ENCODE measurements at regions not wholly inside any gene's neighbourhood (a gene's known extent, or its start where the extent isn't known, plus 50 kb on each side); places are given as distances from the start of the nearest gene placed in this dataset.

DNA sequence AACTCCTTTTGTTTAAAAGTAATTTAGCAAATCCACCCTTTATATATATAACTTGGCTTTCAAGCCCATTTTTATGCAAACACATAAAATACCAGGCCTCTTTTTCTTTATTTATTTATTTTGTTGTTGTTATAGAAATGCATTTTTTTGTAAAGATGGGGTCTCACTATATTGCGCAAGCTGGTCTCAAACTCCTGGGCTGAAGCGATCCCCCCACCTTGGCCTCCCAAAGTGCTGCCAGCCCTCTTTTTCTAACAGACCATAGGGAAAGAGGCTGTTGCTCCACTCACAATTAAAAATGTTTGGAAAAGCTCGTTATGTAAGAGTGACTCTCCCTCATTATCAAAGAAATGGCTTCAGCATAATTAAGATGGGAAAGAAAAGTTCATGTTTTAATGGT is 440.9 kb downstream of the HACE1 start:
- no peak for DNase-seq (ENCODE audit: low read depth)

DNA sequence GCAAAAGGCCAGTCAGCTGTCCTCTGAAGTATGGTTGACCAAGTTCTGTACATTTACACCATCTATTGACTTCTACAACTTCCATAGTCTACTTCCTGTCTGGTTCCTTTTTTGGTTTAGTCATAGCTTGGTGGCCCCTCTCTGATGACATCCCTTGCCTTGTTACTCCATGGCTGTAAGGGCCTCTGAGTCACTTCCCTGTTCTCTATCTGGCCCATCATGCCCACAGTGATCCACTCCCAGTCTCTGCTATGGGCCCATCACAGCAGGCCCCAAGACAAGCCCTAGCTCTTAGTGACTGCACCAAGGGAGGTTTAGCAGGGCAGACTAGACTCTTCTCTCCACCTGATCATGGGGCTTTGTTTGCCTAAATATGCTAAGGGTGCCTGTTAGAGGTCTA is 441.6 kb downstream of the HACE1 start:
- no peak for DNase-seq (ENCODE audit: low read depth)

- DNase-seq (ENCODE audit: low read depth) = no peak
Observed at GRCh38 chr6:104414723-104415122, 445.0 kb downstream of the HACE1 start.

DNA sequence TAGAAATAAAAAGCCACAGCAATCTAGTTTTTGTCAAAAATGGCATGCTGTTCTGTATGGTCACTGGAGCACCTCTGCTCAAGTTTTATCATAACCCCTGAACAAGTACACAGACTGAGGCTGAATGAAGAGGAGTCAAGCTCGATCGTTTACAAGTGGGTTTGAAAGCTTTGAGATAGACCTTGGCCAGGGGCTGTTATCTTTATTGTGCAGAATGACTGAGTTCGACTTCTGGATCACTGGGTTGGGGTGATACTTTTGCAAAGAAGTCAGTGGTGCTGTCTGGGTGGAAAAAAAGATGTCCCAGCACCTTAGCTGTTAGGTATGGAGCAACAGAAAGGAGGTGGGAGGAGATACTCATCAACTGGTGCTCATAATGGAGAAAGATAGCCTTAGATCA is 446.0 kb downstream of the HACE1 start:
- no peak for DNase-seq (ENCODE audit: low read depth)

- no peak for DNase-seq (ENCODE audit: low read depth)
Observed at GRCh38 chr6:104411302-104411701, 448.4 kb downstream of the HACE1 start.

DNA sequence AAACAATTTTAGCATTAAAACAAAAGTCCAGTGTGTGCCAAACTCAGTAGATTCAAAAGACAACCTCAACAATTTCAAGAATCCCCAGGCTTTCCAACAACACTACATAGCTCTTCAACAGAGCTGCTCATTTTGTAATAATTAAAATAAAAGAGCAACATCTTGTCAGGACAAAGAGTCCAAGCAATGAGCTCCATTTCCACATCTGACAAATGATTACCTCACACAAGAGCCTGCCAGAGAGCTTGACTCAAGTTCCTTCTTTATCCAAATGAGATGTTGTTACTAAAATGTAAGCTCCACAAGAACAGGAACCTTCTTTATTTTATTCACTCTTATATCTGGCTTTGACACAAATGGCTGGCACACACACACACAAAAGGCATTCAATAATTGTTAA is 449.8 kb downstream of the HACE1 start:
- no peak for DNase-seq (ENCODE audit: low read depth)

DNA sequence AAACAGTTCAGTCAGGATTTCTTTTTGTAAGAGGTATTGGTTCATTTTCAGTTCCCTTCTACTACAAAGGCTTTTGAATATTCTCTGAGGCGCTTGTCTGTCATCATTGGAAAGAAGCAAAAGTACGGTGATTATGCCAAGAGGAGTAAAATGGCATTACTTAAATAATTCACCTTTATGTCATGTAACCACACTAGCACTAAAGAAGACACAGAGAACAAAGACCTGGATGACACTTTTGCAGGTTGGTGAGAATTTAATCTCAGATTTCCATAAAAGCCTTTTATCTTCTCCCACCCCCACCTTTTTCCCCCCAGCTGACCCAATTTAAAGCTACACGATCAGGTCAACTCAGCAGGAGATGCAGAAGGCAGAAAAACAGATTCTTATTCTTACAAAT is 451.8 kb downstream of the HACE1 start:
- no peak for DNase-seq (ENCODE audit: low read depth)

DNA sequence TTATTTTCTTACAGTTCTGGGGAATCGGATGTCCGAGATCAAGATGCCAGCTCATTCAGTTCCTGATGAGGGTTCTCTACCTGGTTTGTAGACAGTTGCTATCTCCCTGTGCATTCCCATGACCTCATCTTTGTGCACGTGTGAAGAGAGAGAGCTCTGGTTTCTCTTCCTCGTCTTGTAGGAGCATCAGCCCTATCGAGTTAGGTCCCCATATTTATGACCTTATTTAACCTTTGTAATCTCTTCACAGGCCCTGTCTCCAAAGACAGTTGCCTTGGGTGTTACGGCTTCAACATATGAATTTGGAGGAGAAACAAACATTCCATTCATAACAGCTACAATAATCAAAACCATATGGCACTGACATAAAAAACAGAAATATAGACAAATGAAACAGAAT is 455.3 kb downstream of the HACE1 start:
- DNase-seq (ENCODE audit: low read depth) = no peak

DNA sequence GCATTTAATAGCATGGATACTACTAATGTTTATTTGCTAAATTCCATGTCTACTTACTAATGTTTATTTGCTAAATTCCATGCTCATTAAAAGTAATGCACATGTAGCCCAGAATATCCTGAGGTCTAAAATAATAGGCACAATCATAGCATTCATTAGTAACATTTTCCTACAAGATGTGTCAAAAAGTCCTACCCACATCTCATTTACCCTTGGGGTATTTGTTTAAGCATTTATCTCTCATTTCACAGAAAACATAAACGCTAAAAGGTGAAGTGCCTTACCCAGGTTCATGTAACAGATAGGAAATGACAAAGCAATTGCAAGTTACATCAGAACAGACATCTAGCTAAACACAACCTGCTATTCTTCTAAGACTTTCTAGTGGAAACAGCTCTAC is 457.1 kb downstream of the HACE1 start:
- no peak for DNase-seq (ENCODE audit: low read depth)

- no peak for DNase-seq (ENCODE audit: low read depth)
Observed at GRCh38 chr6:104401926-104402325, 457.8 kb downstream of the HACE1 start.

GRCh38 chr6:104400844-104401243 is 458.9 kb downstream of the HACE1 start:
- DNase-seq (ENCODE audit: low read depth) = no peak

- no peak for DNase-seq (ENCODE audit: low read depth)
Observed at GRCh38 chr6:104396077-104396476, 463.6 kb downstream of the HACE1 start.

GRCh38 chr6:104381907-104382306 is 477.8 kb downstream of the HACE1 start:
- no peak for DNase-seq (ENCODE audit: low read depth)

DNA sequence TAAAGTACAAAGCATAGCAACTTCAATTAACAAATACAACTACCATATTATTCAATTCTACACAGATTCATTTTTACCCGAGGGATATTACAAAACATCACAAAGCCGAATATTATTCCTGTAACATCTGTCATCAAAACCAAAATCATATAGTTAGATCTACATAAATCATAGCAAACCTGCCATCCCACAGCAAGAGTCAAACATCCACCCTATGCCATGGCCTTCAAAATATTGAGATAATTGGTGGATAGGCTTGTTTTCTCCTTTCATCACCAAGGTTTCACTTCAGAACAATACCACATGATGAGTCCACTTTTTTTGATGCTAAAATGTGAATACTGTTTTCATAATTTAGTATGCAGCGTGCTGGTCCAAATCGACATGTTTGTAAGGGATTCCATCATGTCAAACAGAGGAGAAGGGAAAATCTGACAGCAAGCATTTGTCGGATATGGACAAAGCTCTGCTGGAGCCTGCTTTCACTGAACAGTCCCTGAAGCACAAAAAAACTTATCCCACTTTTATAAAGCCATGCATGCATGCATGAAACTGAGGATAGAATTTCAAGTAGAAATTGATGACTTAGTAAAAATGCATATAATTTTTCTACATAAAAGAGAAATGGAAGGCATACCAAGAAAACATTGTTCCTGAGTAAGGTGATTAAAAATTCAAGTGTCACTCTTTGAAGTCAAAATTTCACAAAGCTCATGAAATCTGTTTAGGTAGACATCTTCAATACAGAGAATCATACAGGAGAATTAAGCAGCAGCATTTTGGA is 494.1 kb downstream of the HACE1 start:
- DNase-seq (ENCODE audit: low read depth) = no peak

- DNase-seq (ENCODE audit: low read depth) = no peak
Observed at GRCh38 chr6:104357928-104358327, 501.8 kb downstream of the HACE1 start.

- no peak for DNase-seq (ENCODE audit: low read depth)
Observed at GRCh38 chr6:104356197-104356596, 503.5 kb downstream of the HACE1 start.

- DNase-seq (ENCODE audit: low read depth) = no peak
Observed at GRCh38 chr6:104349191-104349590, 510.5 kb downstream of the HACE1 start.

DNA sequence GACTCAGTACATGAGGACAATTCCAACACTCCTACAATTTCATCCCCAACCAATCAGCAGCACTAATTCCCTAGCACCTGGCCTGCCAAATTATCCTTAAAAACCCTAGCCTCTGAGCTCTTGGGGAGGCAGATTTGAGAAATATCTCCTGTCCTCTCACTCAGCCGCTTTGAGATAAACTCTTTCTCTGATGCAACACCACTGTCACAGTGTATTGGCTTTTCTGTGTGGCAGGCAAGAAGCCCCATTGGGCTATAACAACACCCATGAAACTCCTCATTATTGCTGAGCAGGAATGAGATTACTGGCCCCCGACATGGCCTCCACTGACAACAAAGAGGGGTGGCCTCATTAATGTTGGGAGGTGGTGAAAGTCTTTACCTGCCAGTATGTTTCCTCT is 515.5 kb downstream of the HACE1 start:
- no peak for DNase-seq (ENCODE audit: low read depth)

DNA sequence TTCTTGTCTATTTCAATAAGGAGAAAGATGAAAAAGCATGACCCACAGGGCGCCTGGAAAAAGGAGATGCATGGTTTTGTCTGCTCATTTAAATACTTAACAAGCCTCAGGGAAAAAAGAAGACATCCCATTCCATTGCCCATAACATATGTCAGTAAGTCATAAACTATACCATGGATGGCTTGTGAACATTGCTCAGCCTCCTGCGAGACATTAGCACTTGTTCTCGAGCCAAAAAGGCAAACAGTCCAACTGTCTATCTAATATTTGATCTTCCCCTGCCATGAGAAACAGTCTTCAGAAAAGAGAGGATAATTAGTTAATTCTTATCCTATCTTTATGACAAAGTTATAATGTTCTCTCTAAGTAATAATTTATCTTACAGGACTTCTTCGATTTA is 527.4 kb downstream of the HACE1 start:
- no peak for DNase-seq (ENCODE audit: low read depth)

- no peak for DNase-seq (ENCODE audit: low read depth)
Observed at GRCh38 chr6:104326173-104327001, 533.3 kb downstream of the HACE1 start.

- DNase-seq (ENCODE audit: low read depth) = no peak
Observed at GRCh38 chr6:104325341-104326172, 534.2 kb downstream of the HACE1 start.

GRCh38 chr6:104324301-104324700 is 535.4 kb downstream of the HACE1 start:
- no peak for DNase-seq (ENCODE audit: low read depth)

DNA sequence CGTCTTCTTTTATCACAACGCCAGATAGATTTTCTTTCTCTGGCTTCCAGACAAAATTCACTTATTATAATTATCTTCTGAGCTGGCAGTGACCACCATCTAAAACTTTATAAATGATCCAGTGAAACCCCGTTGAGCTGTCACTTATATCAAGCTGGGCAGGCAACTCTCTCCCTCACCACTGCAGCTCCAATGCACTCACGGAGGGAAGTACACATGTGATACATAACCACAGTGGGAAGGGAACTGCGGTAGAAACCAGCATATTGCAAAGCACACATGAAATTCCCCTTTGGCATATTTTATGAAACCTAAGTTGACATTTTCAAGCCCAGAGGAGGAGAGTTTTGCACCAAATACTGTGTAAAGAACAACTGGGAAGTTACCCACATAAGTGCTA is 536.9 kb downstream of the HACE1 start:
- no peak for DNase-seq (ENCODE audit: low read depth)

Measured in stimulated activated CD8-positive, alpha-beta memory T cell treated with anti-CD3 and anti-CD28 coated beads, Interleukin-15, amount 100 ng/mL, for 1 hour (primary cell).